ENCODE measurements at regions not wholly inside any gene's neighbourhood (a gene's known extent, or its start where the extent isn't known, plus 50 kb on each side); places are given as distances from the start of the nearest gene placed in this dataset.
"Not testable (repeated sequence)": the region's sequence is repeated elsewhere in the genome, so short reads cannot be mapped to it uniquely, and the experiment has no call there.

- not testable (repeated sequence) for DNase-seq (ENCODE audit: low spot score)
Observed at GRCh38 chrX:76774912-76775311, 347.4 kb downstream of the MAGEE1 start.

GRCh38 chrX:76796311-76796710 lies 368.8 kb downstream of the MAGEE1 start:
- DNase-seq (ENCODE audit: low spot score), result no peak

- no peak for DNase-seq (ENCODE audit: low spot score)
Observed at GRCh38 chrX:76802708-76803107, 375.2 kb downstream of the MAGEE1 start.

GRCh38 chrX:76815754-76816153 lies 388.2 kb downstream of the MAGEE1 start:
- DNase-seq (ENCODE audit: low spot score), result no peak

GRCh38 chrX:76817279-76817678 lies 389.8 kb downstream of the MAGEE1 start:
- DNase-seq (ENCODE audit: low spot score), result not testable (repeated sequence)

- DNase-seq (ENCODE audit: low spot score), result no peak
Observed at GRCh38 chrX:76821276-76821675, 393.8 kb downstream of the MAGEE1 start.

- no peak for DNase-seq (ENCODE audit: low spot score)
Observed at GRCh38 chrX:76827672-76828071, 400.2 kb downstream of the MAGEE1 start.

- not testable (repeated sequence) for DNase-seq (ENCODE audit: low spot score)
Observed at GRCh38 chrX:76840902-76841301, 413.4 kb downstream of the MAGEE1 start.

- no peak for DNase-seq (ENCODE audit: low spot score)
Observed at GRCh38 chrX:76850851-76851250, 423.3 kb downstream of the MAGEE1 start.

- DNase-seq (ENCODE audit: low spot score), result no peak
Observed at GRCh38 chrX:76862509-76862908, 435.0 kb downstream of the MAGEE1 start.

- DNase-seq (ENCODE audit: low spot score), result no peak
Observed at GRCh38 chrX:76893930-76894329, 466.4 kb downstream of the MAGEE1 start.

GRCh38 chrX:76915836-76916235 lies 488.3 kb downstream of the MAGEE1 start:
- DNase-seq (ENCODE audit: low spot score), result no peak

- no peak for DNase-seq (ENCODE audit: low spot score)
Observed at GRCh38 chrX:76918033-76918432, 490.5 kb downstream of the MAGEE1 start.

- no peak for DNase-seq (ENCODE audit: low spot score)
Observed at GRCh38 chrX:76919761-76920160, 492.3 kb downstream of the MAGEE1 start.

GRCh38 chrX:76920607-76921006 lies 493.1 kb downstream of the MAGEE1 start:
- no peak for DNase-seq (ENCODE audit: low spot score)

- DNase-seq (ENCODE audit: low spot score), result no peak
Observed at GRCh38 chrX:76921176-76921575, 493.7 kb downstream of the MAGEE1 start.

- DNase-seq (ENCODE audit: low spot score), result no peak
Observed at GRCh38 chrX:76922100-76922499, 494.6 kb downstream of the MAGEE1 start.

- not testable (repeated sequence) for DNase-seq (ENCODE audit: low spot score)
Observed at GRCh38 chrX:76924616-76925015, 497.1 kb downstream of the MAGEE1 start.

GRCh38 chrX:76931518-76931917 lies 504.0 kb downstream of the MAGEE1 start:
- no peak for DNase-seq (ENCODE audit: low spot score)

- DNase-seq (ENCODE audit: low spot score), result no peak
Observed at GRCh38 chrX:76957485-76957884, 489.7 kb upstream of the FGF16 start.

GRCh38 chrX:76971393-76972376 lies 475.5 kb upstream of the FGF16 start:
- DNase-seq (ENCODE audit: low spot score), result no peak

- DNase-seq (ENCODE audit: low spot score), result no peak
Observed at GRCh38 chrX:76977452-76977851, 469.7 kb upstream of the FGF16 start.

- DNase-seq (ENCODE audit: low spot score), result no peak
Observed at GRCh38 chrX:76987381-76987780, 459.8 kb upstream of the FGF16 start.
